ENCODE measurements at regions not wholly inside any gene's neighbourhood (a gene's known extent, or its start where the extent isn't known, plus 50 kb on each side); places are given as distances from the start of the nearest gene placed in this dataset.

DNA sequence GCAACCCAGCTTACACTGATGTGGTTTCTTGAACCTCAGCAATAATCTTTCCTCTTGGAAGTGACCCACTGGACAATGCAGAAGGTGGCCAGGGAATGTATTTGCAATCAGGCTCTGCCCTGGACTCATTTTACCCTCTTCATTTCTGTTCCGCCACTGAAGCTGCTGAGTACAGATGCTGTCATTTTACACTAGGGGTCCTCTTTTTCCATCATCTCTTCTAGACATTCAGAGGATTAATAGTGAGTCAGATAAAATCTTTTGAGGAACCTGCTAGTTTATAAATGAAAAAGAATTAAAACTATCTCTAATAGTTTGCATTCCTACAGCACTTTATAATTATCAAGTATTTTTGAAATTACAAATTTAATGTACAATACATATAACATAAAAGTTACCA lies 87.9 kb upstream of the PNPT1 start (continued):
- TF ChIP-seq PRRX2 (CRISPR knock-in tag; IDR thresholded peaks at IDR 0.05) = no peak
- TF ChIP-seq, protein P1, sequence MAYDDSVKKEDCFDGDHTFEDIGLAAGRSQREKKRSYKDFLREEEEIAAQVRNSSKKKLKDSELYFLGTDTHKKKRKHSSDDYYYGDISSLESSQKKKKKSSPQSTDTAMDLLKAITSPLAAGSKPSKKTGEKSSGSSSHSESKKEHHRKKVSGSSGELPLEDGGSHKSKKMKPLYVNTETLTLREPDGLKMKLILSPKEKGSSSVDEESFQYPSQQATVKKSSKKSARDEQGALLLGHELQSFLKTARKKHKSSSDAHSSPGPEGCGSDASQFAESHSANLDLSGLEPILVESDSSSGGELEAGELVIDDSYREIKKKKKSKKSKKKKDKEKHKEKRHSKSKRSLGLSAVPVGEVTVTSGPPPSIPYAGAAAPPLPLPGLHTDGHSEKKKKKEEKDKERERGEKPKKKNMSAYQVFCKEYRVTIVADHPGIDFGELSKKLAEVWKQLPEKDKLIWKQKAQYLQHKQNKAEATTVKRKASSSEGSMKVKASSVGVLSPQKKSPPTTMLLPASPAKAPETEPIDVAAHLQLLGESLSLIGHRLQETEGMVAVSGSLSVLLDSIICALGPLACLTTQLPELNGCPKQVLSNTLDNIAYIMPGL (CRISPR knock-in tag; IDR thresholded peaks at IDR 0.05) = no peak
- no peak for TF ChIP-seq FOXP1 (CRISPR knock-in tag; IDR thresholded peaks at IDR 0.05; ENCODE audit: borderline replicate concordance)
- no peak for TF ChIP-seq JAZF1 (CRISPR knock-in tag; IDR thresholded peaks at IDR 0.05)
- TF ChIP-seq GTF2I (CRISPR knock-in tag; conservative IDR thresholded peaks at IDR 0.05) = no peak
- no peak for TF ChIP-seq RORB (CRISPR knock-in tag; IDR thresholded peaks at IDR 0.05)
- TF ChIP-seq ZNF121 (CRISPR knock-in tag; IDR thresholded peaks at IDR 0.05) = no peak
- TF ChIP-seq NFYB (CRISPR knock-in tag; conservative IDR thresholded peaks at IDR 0.05; ENCODE audit: low read depth) = no peak
- no peak for TF ChIP-seq SOX15 (CRISPR knock-in tag; IDR thresholded peaks at IDR 0.05)
- no peak for TF ChIP-seq NR2C2 (CRISPR knock-in tag; IDR thresholded peaks at IDR 0.05)

DNA sequence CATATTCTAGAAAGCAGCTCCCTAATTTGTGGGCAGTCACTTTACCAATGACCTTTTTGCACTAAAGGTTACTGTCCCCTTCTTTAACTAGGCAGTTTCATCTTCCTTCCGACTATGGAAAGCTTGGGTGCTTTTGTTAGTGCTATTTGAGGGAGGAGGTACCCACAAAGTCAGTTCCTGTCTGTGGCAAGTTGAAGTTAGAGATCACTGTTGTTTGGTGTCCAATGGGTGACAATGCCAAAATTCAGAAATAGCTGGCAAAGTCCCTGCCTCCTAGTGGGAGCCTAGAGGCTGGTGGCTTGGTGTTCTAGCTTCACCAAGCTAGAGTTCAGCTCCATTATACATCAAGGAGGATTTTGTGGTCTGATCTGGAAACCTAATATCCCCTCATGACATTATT lies 87.1 kb upstream of the PNPT1 start:
- ATAC-seq (no peak), DNase-seq (ENCODE audit: low spot score) (no peak)
- H3K36me3 Mint-ChIP-seq = no peaks in the 10 kb centered on the region
- POLR2A ChIA-PET = no interaction called here
- no peak overlapping the region for H3K4me3 Mint-ChIP-seq
- H3K27me3 Mint-ChIP-seq (ENCODE audit: low read depth) = no peaks in the 10 kb centered on the region; the same call in 1 of the 2 replicates
- TF ChIP-seq ZNF219 (CRISPR knock-in tag; IDR thresholded peaks at IDR 0.05; ENCODE audit: borderline replicate concordance) = no peak
- TF ChIP-seq, protein P2, sequence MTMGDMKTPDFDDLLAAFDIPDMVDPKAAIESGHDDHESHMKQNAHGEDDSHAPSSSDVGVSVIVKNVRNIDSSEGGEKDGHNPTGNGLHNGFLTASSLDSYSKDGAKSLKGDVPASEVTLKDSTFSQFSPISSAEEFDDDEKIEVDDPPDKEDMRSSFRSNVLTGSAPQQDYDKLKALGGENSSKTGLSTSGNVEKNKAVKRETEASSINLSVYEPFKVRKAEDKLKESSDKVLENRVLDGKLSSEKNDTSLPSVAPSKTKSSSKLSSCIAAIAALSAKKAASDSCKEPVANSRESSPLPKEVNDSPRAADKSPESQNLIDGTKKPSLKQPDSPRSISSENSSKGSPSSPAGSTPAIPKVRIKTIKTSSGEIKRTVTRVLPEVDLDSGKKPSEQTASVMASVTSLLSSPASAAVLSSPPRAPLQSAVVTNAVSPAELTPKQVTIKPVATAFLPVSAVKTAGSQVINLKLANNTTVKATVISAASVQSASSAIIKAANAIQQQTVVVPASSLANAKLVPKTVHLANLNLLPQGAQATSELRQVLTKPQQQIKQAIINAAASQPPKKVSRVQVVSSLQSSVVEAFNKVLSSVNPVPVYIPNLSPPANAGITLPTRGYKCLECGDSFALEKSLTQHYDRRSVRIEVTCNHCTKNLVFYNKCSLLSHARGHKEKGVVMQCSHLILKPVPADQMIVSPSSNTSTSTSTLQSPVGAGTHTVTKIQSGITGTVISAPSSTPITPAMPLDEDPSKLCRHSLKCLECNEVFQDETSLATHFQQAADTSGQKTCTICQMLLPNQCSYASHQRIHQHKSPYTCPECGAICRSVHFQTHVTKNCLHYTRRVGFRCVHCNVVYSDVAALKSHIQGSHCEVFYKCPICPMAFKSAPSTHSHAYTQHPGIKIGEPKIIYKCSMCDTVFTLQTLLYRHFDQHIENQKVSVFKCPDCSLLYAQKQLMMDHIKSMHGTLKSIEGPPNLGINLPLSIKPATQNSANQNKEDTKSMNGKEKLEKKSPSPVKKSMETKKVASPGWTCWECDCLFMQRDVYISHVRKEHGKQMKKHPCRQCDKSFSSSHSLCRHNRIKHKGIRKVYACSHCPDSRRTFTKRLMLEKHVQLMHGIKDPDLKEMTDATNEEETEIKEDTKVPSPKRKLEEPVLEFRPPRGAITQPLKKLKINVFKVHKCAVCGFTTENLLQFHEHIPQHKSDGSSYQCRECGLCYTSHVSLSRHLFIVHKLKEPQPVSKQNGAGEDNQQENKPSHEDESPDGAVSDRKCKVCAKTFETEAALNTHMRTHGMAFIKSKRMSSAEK (CRISPR knock-in tag; IDR thresholded peaks at IDR 0.05; ENCODE audit: borderline replicate concordance) = no peak
- TF ChIP-seq, protein P3, sequence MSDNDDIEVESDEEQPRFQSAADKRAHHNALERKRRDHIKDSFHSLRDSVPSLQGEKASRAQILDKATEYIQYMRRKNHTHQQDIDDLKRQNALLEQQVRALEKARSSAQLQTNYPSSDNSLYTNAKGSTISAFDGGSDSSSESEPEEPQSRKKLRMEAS (CRISPR knock-in tag; IDR thresholded peaks at IDR 0.05) = no peak
- no peak for TF ChIP-seq NR3C1 (CRISPR knock-in tag; conservative IDR thresholded peaks at IDR 0.05; ENCODE audit: low read depth)
- no peak for TF ChIP-seq ZNF416 (CRISPR knock-in tag; IDR thresholded peaks at IDR 0.05)
- TF ChIP-seq ETV6 (CRISPR knock-in tag; IDR thresholded peaks at IDR 0.05) = no peak
- TF ChIP-seq ZBTB21 (CRISPR knock-in tag; IDR thresholded peaks at IDR 0.05; ENCODE audit: borderline replicate concordance) = no peak
- TF ChIP-seq, protein P4, sequence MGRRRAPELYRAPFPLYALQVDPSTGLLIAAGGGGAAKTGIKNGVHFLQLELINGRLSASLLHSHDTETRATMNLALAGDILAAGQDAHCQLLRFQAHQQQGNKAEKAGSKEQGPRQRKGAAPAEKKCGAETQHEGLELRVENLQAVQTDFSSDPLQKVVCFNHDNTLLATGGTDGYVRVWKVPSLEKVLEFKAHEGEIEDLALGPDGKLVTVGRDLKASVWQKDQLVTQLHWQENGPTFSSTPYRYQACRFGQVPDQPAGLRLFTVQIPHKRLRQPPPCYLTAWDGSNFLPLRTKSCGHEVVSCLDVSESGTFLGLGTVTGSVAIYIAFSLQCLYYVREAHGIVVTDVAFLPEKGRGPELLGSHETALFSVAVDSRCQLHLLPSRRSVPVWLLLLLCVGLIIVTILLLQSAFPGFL (CRISPR knock-in tag; IDR thresholded peaks at IDR 0.05; ENCODE audit: borderline replicate concordance) = no peak
- no peak for TF ChIP-seq JAZF1 (CRISPR knock-in tag; IDR thresholded peaks at IDR 0.05)
- TF ChIP-seq SOX15 (CRISPR knock-in tag; IDR thresholded peaks at IDR 0.05) = no peak
- no peak for TF ChIP-seq ZNF121 (CRISPR knock-in tag; IDR thresholded peaks at IDR 0.05)
- CTCF ChIA-PET = no interaction called here
- peaks cover 3% of the 10 kb centered on the region; the same call in 1 of the 2 replicates for H3K9me3 Mint-ChIP-seq
- H3K27ac Mint-ChIP-seq = no peak overlapping the region
- H3K4me1 Mint-ChIP-seq = peaks cover 4% of the 10 kb centered on the region
